HG03095 (cell line): ENCODE measurements at regions not wholly inside any gene's neighbourhood (a gene's known extent, or its start where the extent isn't known, plus 50 kb on each side); places are given as distances from the start of the nearest gene placed in this dataset.
"Not testable (repeated sequence)": the region's sequence is repeated elsewhere in the genome, so short reads cannot be mapped to it uniquely, and the experiment has no call there.

Experiments used
- ATAC-seq: cut with Tn5 transposase; IDR thresholded peaks from one replicate; pipeline ENCODE4 v1.9.1; 2021; ENCODE audit warnings: moderate library complexity; ENCODE audit not compliant: unreplicated experiment

DNA sequence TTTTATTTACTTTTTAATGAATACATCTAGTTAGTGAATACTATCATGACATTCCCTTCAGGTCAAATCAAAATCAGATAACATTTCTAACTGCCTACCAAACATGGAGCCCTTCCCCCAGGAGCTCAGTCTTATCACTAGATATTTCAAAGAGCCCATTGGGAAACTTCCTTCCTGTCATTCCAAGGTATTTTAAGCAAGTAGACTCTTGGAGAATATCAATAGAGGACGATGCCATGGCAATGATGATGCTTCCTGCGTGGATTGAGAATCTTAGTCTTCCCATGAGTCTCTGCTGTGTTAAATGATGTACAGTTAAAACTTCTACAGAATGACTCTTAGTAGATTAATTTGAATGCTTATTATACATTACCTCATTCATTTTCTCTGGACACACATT is 384.9 kb downstream of the CENPW start:
- ATAC-seq = no peak

DNA sequence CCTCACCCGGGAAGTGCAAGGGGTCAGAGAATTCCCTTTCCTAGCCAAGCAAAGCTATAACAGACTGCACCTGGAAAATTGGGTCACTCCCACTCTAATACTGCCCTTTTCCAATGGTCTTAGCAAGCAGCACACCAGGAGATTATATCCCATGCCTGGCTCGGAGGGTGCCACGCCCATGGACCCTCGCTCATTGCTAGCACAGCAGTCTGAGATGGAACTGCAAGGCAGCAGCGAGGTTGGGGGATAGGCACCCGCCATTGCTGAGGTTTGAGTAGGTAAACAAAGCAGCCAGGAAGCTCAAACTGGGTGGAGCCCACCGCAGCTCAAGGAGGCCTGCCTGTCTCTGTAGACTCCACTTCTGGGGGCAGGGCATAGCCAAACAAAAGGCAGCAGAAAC is 386.5 kb downstream of the CENPW start:
- ATAC-seq = not testable (repeated sequence)

DNA sequence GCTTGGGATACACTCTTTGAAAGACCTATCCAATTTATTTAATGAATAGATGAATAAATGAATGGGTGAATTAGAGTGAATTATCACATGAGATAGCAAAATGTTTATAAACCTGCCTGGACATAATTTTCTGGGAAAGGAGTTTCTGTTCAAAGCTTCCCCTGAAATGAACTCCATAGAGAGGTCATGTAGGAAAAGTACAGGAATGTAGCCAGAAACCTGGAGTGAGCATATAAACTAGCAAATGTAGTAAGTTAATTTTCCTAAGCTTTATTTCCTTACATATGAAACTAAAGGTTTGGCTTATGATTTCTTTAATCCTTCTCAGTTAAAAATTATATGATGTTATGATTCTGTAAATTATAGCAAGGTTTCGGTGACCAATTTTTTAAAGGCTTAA is 380.3 kb upstream of the RSPO3 start:
- no peak for ATAC-seq

DNA sequence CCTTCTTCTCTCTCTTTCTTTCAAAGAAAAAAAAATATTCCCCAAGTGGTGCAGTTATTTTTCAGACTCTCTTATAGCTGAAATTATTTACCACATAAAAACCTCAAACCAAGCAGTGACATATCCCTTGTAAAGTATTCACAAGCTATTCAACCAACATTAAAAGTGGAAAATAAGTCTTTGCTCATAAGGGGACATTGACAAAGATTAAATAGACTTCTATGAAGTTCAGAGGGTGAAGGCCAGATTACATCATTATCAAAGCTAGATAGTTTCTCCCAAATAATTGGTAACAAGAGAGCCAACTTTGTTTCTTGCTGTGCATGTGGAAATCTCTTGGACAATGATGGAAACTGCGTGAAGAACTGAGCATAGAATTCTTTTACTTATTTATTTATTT is 379.8 kb upstream of the RSPO3 start:
- no peak for ATAC-seq

- ATAC-seq = no peak
Measured at GRCh38 chr6:126743076-126743475, 375.4 kb upstream of the RSPO3 start.

GRCh38 chr6:126747728-126748540 is 370.5 kb upstream of the RSPO3 start:
- ATAC-seq = no peak

GRCh38 chr6:126753606-126754005 is 364.9 kb upstream of the RSPO3 start:
- no peak for ATAC-seq

DNA sequence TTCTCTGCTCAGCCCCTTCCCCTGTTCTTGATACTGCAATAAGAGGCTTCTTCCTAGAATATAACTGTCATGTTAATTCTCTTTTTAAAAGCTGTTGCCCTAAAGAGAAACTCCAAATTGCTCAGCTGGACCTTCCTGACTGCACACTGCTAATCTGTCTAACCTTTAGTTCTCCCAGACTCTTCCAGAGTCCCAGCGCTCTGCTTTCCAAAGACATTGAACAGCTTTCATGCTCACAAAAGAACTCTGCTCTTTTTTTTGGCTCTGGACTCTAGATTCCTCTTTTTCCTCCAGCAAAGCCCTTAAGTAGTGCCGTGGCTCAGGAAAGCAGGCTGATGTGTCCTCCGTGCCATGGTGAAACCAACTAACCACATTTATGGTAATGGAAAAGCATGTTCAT is 356.6 kb upstream of the RSPO3 start:
- no peak for ATAC-seq

GRCh38 chr6:126764104-126764503 is 354.4 kb upstream of the RSPO3 start:
- ATAC-seq = no peak

DNA sequence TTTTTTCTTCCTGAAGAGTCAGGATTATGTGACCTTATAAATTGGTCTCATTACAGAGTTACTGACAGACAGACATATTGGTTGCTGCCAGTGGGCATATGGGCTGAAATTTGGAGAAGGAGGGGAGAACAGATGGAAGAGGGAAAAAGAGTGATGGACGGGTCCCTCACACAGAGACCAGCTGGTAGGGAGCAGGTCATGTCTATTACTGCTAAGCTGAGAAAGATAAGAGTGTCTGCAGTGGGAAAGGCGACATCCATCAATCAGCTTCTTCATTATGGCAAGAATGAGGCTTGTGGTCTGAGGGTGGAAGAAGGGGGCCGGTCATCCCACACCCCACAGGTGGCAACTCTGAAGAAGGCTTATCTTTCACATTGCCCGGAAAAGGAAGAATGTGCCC is 353.8 kb upstream of the RSPO3 start:
- no peak for ATAC-seq

- no peak for ATAC-seq
Measured at GRCh38 chr6:126766820-126767219, 351.7 kb upstream of the RSPO3 start.

GRCh38 chr6:126767711-126768110 is 350.8 kb upstream of the RSPO3 start:
- ATAC-seq = no peak

- ATAC-seq = no peak
Measured at GRCh38 chr6:126770176-126770575, 348.3 kb upstream of the RSPO3 start.

DNA sequence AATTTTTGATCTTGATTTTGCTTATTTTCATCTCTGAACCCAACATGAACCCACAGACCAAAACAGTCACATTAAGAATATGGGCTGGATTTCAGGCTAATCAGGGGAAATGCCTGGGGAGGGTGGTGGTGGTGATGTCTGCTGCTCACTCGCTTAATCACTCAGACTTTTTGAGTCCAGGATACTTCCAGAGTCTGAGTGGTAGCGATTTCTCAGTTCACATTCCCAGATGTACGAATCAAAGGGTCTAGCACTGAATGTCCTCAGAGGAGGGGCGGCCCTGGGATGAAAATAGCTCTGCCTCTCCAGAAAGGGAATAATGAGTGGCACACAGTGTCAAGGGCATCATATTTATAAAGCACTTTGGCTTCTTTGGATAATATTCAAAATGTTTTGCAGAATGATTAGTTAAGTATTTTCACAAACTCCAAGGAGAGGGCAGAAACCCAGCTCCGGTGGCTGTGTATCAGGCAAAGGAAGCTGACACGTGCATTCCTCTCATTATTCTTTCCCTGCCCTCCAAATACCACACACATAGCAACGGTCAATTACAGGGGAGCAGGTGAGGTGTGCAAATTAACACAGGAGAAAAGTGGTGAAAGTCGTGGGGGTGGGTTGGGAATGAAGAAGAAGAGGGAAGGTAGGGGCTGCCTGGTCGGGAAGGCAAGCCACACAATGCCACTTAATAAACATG is 345.2 kb upstream of the RSPO3 start:
- no peak for ATAC-seq

DNA sequence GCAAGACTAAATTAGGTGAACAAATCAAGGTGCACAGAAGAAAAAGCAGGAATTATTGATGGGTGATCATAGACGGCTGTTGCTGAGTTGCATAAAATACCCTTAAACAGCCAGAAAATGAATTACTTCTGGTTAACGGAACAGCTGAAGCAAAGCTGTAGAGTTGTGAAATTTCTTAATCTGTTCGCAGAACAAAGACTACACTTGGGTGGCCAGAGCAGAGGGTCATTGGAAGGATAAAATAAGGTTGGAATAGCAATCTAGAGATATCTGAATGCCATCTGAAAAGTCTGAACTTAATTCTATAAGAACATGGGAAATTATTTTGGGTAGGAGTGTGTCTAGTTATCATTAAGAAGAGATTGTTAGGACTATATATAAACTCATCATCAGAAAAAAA is 339.1 kb upstream of the RSPO3 start:
- ATAC-seq = no peak

DNA sequence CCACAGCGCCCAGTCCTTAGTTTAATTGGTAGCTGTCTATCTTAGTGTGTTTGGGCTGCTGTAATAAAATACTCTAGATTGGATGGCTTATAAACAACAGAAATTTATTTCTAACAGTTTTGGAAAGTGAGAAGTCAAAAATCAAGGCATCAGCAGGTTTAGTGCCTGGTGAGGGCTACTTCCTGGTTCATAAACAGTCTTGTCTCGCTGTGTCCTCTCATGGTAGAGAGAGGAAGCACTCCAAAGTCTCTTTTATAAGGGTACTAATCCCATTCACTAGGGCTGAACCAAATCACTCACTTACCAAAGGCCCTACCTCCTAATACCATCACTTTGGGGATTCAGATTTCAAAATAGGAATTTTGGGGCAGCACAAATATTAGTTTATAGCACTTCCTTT is 336.9 kb upstream of the RSPO3 start:
- no peak for ATAC-seq

- no peak for ATAC-seq
Measured at GRCh38 chr6:126784161-126784790, 334.2 kb upstream of the RSPO3 start.

- ATAC-seq = no peak
Measured at GRCh38 chr6:126786262-126786661, 332.2 kb upstream of the RSPO3 start.

DNA sequence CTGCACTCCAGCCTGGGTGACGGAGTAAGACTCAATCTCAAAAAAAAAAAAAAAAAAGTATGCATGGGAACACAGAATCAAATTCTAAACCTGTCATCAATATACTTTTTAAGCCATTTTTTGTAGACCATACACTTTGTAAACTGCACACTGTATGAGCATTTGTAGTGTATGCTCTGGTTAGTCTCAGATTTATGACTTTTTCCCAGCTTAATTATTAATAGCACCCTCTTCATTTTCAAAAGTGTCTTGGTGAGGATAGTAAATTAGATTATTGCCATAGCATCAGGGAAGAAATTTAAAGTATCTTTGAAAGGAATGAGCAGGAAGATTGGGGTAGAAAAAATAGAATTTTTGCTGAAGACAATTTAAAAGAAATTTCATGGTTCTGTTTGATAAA is 330.8 kb upstream of the RSPO3 start:
- no peak for ATAC-seq

DNA sequence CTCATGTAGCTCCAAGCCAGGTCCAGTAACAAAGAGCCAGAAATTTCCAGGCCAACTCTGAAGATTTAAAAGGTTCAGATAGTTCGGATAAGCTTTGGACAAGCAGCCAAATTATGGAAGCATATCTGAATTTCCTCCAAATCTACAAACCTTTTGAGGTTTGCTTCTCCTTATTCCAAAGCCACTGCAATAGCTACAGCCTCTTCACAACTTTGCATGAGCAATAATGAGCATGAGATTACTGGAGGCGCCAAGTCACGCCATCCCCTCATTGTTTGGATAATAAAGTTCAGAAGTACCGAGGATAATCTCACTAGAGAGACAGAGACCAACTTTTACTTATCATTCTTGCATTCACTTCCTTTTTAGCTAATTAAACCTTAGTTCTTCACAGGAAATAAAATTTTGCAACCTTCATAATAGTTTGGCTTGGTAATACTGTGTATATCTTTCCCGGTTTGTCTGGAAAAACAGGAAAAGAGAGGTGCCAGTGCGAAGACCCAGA is 329.6 kb upstream of the RSPO3 start:
- ATAC-seq = no peak

DNA sequence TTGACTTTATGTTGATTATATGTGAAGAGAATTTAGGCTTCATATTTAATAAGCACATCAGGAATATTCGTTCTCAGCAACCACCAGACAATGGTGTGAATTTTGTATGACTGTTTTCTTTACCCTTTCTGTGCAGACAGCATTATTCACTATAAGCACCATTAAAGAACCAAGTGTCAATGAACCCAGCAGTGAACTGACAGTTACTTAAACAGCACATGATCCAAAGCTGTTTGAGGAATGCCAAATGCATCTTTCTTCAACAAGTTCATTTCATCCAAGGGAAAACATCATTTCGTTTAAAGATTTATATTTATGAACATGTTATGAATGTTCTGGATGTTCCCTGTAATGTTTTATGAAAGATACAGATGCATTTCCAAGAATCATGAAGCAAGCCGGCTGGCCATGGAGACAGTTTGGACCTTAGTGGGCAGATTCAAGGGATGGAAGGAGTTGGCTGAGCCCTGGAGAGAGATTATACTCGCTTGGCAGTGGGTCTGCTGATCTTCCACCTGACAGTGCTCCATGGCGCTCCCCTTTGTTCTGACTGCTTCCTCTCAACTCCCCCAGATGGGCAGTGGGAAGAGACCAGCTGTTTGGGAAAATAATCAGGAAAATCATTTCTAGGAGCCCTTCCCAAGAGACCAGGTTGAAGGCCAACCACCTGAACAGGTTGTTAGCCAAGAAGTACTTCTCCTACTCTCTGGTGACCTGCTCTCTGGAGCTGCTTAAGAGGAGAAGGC is 326.0 kb upstream of the RSPO3 start:
- no peak for ATAC-seq
